NT2/D1 (cell line): ENCODE measurements at regions not wholly inside any gene's neighbourhood (a gene's known extent, or its start where the extent isn't known, plus 50 kb on each side); places are given as distances from the start of the nearest gene placed in this dataset.

Experiments used
- YY1 ChIP-seq: IDR thresholded peaks from 2 replicates; pipeline ENCODE4 v1.6.1; 2011; ENCODE audit not compliant: insufficient read length, insufficient read depth
- ZNF274 ChIP-seq: IDR thresholded peaks from 2 replicates; pipeline ENCODE4 v1.6.1; 2011; ENCODE audit warnings: mild to moderate bottlenecking, low read depth, low read length

GRCh38 chr7:115354925-115355324 lies 433.0 kb downstream of the MDFIC start:
- no peak for TF ChIP-seq YY1
- TF ChIP-seq ZNF274, result no peak
